MCF 10A (cell line): ENCODE measurements at regions not wholly inside any gene's neighbourhood (a gene's known extent, or its start where the extent isn't known, plus 50 kb on each side); places are given as distances from the start of the nearest gene placed in this dataset.

ENCODE experiments used
- BruUV-seq: library from RNA; stranded (reverse); fragments of 400-500 nt; replicated peaks from 2 replicates; lab custom pipeline; 2021; lab: Mats Ljungman, UMichigan
- CTCF ChIA-PET: fragments of 300-600 bp; sonication (Branson Sonifier 250); formaldehyde crosslinking; extraction: SDS; loops from one replicate; lab custom pipeline; 2021; ENCODE audit warnings: antibody characterized with exemption, inconsistent platforms; lab: Yijun Ruan, JAX
- POLR2A ChIA-PET: fragments of 300-600, 350-650 bp; sonication (Branson Sonifier 250); formaldehyde crosslinking; extraction: SDS; loops from one replicate; lab custom pipeline; 2020; ENCODE audit warnings: antibody characterized with exemption, inconsistent platforms; lab: Yijun Ruan, JAX
- DNase-seq: peaks from one replicate; pipeline ENCODE4 v3.0.0-alpha.2; 2018; ENCODE audit not compliant: unreplicated experiment
- H3K27ac Mint-ChIP-seq: one replicate; pipeline ENCODE4 v1.8.0; 2022; ENCODE audit warnings: mild to moderate bottlenecking, low read depth, mixed read lengths; ENCODE audit not compliant: unreplicated experiment
- H3K27me3 Mint-ChIP-seq: one replicate; pipeline ENCODE4 v1.8.0; 2022; ENCODE audit warnings: mixed read lengths; ENCODE audit not compliant: insufficient read depth, unreplicated experiment
- H3K36me3 Mint-ChIP-seq: one replicate; pipeline ENCODE4 v1.8.0; 2022; ENCODE audit warnings: mild to moderate bottlenecking, moderate library complexity, mixed read lengths; ENCODE audit not compliant: insufficient read depth, unreplicated experiment
- H3K4me1 Mint-ChIP-seq: one replicate; pipeline ENCODE4 v1.8.0; 2022; ENCODE audit warnings: mixed read lengths; ENCODE audit not compliant: insufficient read depth, unreplicated experiment
- H3K4me3 Mint-ChIP-seq: one replicate; pipeline ENCODE4 v1.8.0; 2022; ENCODE audit warnings: mild to moderate bottlenecking, moderate library complexity, mixed read lengths; ENCODE audit not compliant: unreplicated experiment
- H3K9me3 Mint-ChIP-seq: one replicate; pipeline ENCODE4 v1.8.0; 2022; ENCODE audit warnings: mixed read lengths; ENCODE audit not compliant: unreplicated experiment
- intact Hi-C: fragments of 100-400 bp; cut with micrococcal nuclease; formaldehyde crosslinking; loops from 2 replicates; pipeline ENCODE4 v1.14.1; 2022
- TF ChIP-seq, protein P1 (sequence below): fragments of 200-600 bp; IDR thresholded peaks from one replicate; pipeline ENCODE4 v1.8.0; 2022; ENCODE audit warnings: antibody characterized with exemption, mild to moderate bottlenecking; ENCODE audit not compliant: unreplicated experiment

DNA sequence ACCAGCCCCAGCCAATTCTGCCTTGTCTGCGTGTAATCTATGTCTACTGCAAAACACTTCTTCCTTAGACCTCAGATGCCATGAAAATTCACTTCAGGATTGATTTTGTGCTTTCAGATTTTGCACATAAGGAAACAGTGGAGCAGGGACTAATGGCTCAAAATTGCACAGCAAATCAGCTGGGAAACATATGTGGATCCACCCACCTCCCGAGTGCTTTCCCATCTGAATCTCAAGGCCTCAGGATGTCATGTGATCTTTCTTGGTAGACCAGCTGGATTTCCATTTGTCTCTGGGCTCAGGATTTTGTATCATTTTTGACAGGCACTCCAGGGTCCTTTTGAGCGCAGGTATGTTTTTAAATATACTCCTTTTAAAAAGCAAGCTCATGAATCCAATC, 158.6 kb downstream of the MIS18A start:
- DNase-seq: no peak
- Mint-ChIP-seq H3K4me3 (no peak overlapping the region), H3K4me1 (no peaks in the 10 kb centered on the region), H3K36me3 (peaks cover 8% of the 10 kb centered on the region), H3K27me3 (peaks cover 23% of the 10 kb centered on the region), H3K9me3 (peaks cover 18% of the 10 kb centered on the region), H3K27ac (no peak overlapping the region)
- intact Hi-C loops: no loop called here
- TF ChIP-seq, protein P1, sequence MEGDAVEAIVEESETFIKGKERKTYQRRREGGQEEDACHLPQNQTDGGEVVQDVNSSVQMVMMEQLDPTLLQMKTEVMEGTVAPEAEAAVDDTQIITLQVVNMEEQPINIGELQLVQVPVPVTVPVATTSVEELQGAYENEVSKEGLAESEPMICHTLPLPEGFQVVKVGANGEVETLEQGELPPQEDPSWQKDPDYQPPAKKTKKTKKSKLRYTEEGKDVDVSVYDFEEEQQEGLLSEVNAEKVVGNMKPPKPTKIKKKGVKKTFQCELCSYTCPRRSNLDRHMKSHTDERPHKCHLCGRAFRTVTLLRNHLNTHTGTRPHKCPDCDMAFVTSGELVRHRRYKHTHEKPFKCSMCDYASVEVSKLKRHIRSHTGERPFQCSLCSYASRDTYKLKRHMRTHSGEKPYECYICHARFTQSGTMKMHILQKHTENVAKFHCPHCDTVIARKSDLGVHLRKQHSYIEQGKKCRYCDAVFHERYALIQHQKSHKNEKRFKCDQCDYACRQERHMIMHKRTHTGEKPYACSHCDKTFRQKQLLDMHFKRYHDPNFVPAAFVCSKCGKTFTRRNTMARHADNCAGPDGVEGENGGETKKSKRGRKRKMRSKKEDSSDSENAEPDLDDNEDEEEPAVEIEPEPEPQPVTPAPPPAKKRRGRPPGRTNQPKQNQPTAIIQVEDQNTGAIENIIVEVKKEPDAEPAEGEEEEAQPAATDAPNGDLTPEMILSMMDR: no peak
- ChIA-PET CTCF (no interaction called here), POLR2A (no interaction called here)
- BruUV-seq: no TSS peak

DNA sequence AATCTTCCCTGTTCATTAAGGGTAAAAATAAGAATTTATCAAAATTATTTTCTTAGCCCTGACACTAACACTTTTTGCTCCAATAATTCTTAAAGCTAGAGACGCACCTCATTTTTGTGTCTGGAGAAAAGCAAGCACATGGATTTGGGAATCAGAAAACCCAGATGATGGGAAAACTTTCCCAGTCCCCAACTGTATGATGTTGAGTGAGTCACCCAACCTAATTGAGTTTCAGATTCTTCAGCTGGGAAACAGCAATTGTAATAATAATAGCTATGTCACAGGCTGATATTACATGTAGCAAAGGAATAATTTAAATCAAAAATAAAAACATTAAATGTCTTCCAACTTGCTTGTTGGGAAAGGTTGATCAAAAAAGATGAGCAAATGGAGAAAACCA, 159.0 kb downstream of the MIS18A start:
- CTCF ChIA-PET: no interaction called here
- TF ChIP-seq, protein P1: no peak
- intact Hi-C loops: no loop called here
- Mint-ChIP-seq H3K36me3 (peaks cover 8% of the 10 kb centered on the region), H3K9me3 (peaks cover 18% of the 10 kb centered on the region), H3K27ac (no peak overlapping the region), H3K4me3 (no peak overlapping the region), H3K27me3 (peaks cover 25% of the 10 kb centered on the region), H3K4me1 (no peaks in the 10 kb centered on the region)
- BruUV-seq: no TSS peak
- POLR2A ChIA-PET: no interaction called here
- no peak for DNase-seq

DNA sequence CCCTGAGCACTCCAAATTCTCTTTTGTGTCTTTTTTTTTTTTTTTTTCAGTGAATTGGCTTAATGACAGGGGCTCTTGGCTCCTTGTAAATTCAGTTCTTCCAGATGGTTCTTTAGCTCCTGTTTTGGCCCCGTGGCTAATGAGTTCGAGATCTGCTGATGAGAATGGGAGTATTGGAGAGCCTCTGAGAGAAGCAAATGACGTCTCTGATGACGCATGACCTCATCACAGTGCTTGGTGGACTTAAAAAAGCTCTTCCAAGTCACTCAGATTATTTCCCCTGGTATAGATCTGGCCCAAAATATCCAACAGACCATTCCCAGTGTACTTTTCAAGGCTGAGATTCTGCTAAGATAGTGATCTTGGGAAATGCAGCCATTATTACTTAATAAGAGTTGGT, 159.5 kb downstream of the MIS18A start:
- no peak overlapping the region for H3K4me3 Mint-ChIP-seq
- no peak for DNase-seq
- BruUV-seq: no TSS peak
- H3K27me3 Mint-ChIP-seq: peaks cover 29% of the 10 kb centered on the region
- H3K27ac Mint-ChIP-seq: no peak overlapping the region
- ChIA-PET CTCF (no interaction called here), POLR2A (no interaction called here)
- TF ChIP-seq, protein P1: no peak
- intact Hi-C loops: no loop called here
- H3K36me3 Mint-ChIP-seq: peaks cover 8% of the 10 kb centered on the region
- H3K4me1 Mint-ChIP-seq: no peaks in the 10 kb centered on the region
- peaks cover 18% of the 10 kb centered on the region for H3K9me3 Mint-ChIP-seq

DNA sequence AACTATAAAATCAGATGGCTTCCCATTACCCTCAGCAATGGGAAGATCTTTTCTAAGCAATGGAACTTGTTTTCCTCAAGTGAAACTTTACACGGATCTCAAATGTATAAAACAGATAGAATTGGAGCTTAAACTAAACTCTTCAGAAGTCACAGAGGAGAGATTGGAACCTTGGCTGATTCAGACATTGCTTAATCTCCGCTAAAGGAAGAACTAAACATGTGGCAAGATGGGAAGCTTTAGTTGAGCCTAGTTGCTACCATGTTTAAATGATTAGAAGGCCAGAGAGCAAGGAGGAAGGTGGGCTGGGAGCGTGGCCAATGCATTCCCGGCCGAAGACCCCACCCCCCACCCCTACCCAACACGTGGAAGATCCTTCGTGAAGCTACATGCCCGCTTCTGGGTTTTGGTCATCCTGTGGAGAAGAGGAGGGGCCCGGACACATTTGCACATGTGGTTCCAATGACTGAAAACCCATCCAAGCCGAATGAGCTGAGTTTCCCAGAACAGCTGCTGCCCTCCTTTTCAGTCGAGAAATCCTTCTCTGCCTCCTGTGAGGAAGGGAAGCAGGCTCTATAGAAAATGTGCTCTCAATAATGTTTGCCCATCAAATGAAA, 164.3 kb downstream of the MIS18A start:
- no peaks in the 10 kb centered on the region for H3K4me1 Mint-ChIP-seq
- H3K4me3 Mint-ChIP-seq: no peak overlapping the region
- no peak overlapping the region for H3K27ac Mint-ChIP-seq
- no peak for DNase-seq
- H3K9me3 Mint-ChIP-seq: no peaks in the 10 kb centered on the region
- no TSS peak for BruUV-seq
- peaks cover 42% of the 10 kb centered on the region for H3K27me3 Mint-ChIP-seq
- POLR2A ChIA-PET: no interaction called here
- intact Hi-C loops: no loop called here
- H3K36me3 Mint-ChIP-seq: no peaks in the 10 kb centered on the region
- TF ChIP-seq, protein P1: no peak
- CTCF ChIA-PET: interaction anchor here (0.5 kb wide), 1 partner anchor 55 kb away, joined by 3 read pairs; no protein-coding TSS in a partner anchor
